ENCODE measurements at regions not wholly inside any gene's neighbourhood (a gene's known extent, or its start where the extent isn't known, plus 50 kb on each side); places are given as distances from the start of the nearest gene placed in this dataset.

GRCh38 chr3:99586701-99587100 is 51.7 kb upstream of the COL8A1 start:
- in situ Hi-C loops (cut with HindIII; ENCODE audit: low pct_ligation_motif_present, low sequenced_read_pairs), result no loop called here
- Histone ChIP-seq H3K27ac (no peak overlapping the region), H3K27me3 (replicated peaks) (no peaks in the 10 kb centered on the region), H3K4me3 (ENCODE audit: low read depth, low read length) (no peak overlapping the region), H3K36me3 (replicated peaks) (no peaks in the 10 kb centered on the region)
- DNase-seq, result no peak
- no peak for TF ChIP-seq CTCF (IDR thresholded peaks at IDR 0.05; ENCODE audit: low read depth, low read length, missing control alignments)

DNA sequence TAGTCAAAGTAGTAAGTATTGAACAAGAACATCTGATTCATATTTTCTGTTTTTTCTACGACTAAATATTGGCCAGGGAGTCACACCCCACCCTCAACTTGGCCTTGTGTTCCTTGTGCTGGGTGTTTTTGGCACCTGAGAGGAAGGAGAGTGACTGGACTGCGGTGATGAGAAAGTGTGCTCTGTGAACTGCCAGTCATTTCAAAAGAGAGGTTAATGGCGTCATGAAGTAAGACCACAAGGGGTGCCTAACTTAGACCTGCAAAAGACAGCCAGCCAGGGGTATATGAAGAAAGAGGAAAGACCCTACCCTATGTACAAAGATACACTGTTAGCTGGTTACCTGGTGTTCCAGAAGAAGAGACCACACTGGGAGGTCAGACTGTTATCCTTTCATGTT is 58.4 kb upstream of the COL8A1 start:
- no peak for DNase-seq
- no peak for TF ChIP-seq CTCF (IDR thresholded peaks at IDR 0.05; ENCODE audit: low read depth, low read length, missing control alignments)
- Histone ChIP-seq H3K4me3 (ENCODE audit: low read depth, low read length) (no peak overlapping the region), H3K27me3 (replicated peaks) (no peaks in the 10 kb centered on the region), H3K36me3 (replicated peaks) (no peaks in the 10 kb centered on the region), H3K27ac (no peak overlapping the region)
- in situ Hi-C loops (cut with HindIII; ENCODE audit: low pct_ligation_motif_present, low sequenced_read_pairs), result no loop called here

DNA sequence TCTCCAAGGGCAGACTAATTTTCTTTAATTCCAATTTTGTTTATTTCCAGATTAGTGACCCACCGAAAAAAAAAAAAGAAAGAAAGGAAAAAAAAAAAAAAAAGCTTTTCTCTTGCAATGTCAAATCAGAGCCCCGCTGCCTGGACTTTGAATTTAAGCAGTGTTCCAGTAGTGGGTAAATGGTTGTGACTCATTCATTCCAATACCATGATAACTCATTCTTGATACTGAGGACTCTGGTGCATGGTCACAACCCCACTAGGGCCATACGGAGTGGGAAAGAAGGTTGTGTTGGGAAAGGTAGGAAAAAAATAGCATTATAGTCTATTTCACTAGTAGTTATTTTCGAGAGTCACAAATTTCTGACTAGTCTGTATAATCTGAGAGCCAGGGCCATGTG is 59.1 kb upstream of the COL8A1 start:
- peak; percentile 84 for DNase-seq
- in situ Hi-C loops (cut with HindIII; ENCODE audit: low pct_ligation_motif_present, low sequenced_read_pairs), result no loop called here
- H3K27ac ChIP-seq, result peak overlapping the region; percentile 80
- no peaks in the 10 kb centered on the region for H3K36me3 ChIP-seq (replicated peaks)
- H3K27me3 ChIP-seq (replicated peaks), result no peaks in the 10 kb centered on the region
- no peak overlapping the region for H3K4me3 ChIP-seq (ENCODE audit: low read depth, low read length)
- no peak for TF ChIP-seq CTCF (IDR thresholded peaks at IDR 0.05; ENCODE audit: low read depth, low read length, missing control alignments)

DNA sequence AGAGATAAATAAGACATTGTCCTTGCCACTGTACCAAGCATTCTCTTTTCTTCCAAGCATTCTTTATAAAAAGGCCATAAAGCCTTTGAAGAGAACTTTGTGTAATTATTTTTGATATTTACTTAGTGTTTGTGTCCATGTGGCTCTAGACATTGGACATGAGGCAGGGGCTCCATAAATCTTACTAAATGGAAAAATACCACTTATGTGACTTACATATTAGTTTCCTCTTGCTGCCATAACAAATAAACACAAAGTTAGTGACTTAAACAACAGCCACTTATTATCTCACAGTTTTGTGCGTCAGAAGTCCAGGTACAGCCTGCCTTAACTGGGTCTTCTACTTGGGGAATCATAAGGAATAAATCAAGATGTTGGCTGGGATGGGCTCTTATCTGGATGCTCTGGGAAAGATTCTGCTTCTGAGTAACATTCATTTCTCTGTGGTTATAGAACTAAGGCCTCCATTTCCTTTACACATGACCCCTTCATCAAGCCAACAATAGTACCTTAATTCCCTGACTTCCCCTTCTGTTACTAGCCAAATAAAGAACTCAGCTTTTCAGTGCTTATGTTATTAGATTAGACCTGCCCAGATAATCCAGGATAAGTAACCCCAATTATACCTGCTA is 59.9 kb upstream of the COL8A1 start:
- in situ Hi-C loops (cut with HindIII; ENCODE audit: low pct_ligation_motif_present, low sequenced_read_pairs), result no loop called here
- TF ChIP-seq CTCF (IDR thresholded peaks at IDR 0.05; ENCODE audit: low read depth, low read length, missing control alignments), result no peak
- Histone ChIP-seq H3K27me3 (replicated peaks) (no peaks in the 10 kb centered on the region), H3K36me3 (replicated peaks) (no peaks in the 10 kb centered on the region), H3K4me3 (ENCODE audit: low read depth, low read length) (no peak overlapping the region), H3K27ac (peak overlapping the region; percentile 80)
- DNase-seq, result no peak

GRCh38 chr3:99576904-99577559 is 61.4 kb upstream of the COL8A1 start:
- no peak for TF ChIP-seq CTCF (IDR thresholded peaks at IDR 0.05; ENCODE audit: low read depth, low read length, missing control alignments)
- no peak for DNase-seq
- H3K4me3 ChIP-seq (ENCODE audit: low read depth, low read length), result no peak overlapping the region
- in situ Hi-C loops (cut with HindIII; ENCODE audit: low pct_ligation_motif_present, low sequenced_read_pairs), result no loop called here
- peak overlapping the region; percentile 80 for H3K27ac ChIP-seq
- H3K27me3 ChIP-seq (replicated peaks), result no peaks in the 10 kb centered on the region
- H3K36me3 ChIP-seq (replicated peaks), result no peaks in the 10 kb centered on the region

- Histone ChIP-seq H3K36me3 (replicated peaks) (no peaks in the 10 kb centered on the region), H3K27ac (no peak overlapping the region), H3K4me3 (ENCODE audit: low read depth, low read length) (no peak overlapping the region), H3K27me3 (replicated peaks) (no peaks in the 10 kb centered on the region)
- no peak for DNase-seq
- no peak for TF ChIP-seq CTCF (IDR thresholded peaks at IDR 0.05; ENCODE audit: low read depth, low read length, missing control alignments)
- in situ Hi-C loops (cut with HindIII; ENCODE audit: low pct_ligation_motif_present, low sequenced_read_pairs), result no loop called here
These were observed 62.7 kb upstream of the COL8A1 start for GRCh38 chr3:99575683-99576082.
